Stomach (tissue), 4 donors: ENCODE measurements at regions not wholly inside any gene's neighbourhood (a gene's known extent, or its start where the extent isn't known, plus 50 kb on each side); places are given as distances from the start of the nearest gene placed in this dataset.

Experiments
- POLR2AphosphoS5 ChIP-seq, 3 donors: sonication (generic); formaldehyde crosslinking; IDR thresholded peaks; one replicate each; pipeline ENCODE4 v1.6.1; 2016; ENCODE audit warnings: antibody characterized with exemption in 3 of 3
- TF ChIP-seq, protein P1 (sequence below), 7 experiments: fragments of 450-650 bp in 4 of 7; fragments of 200-600 bp in 3 of 7; sonication (generic) in 3 of 7; IDR thresholded peaks; one replicate each; pipeline ENCODE4 v1.5.1; 2016 to 2019; ENCODE audit warnings: antibody characterized with exemption in 7 of 7, control low read depth in 2 of 7, mild to moderate bottlenecking in 1 of 7

DNA sequence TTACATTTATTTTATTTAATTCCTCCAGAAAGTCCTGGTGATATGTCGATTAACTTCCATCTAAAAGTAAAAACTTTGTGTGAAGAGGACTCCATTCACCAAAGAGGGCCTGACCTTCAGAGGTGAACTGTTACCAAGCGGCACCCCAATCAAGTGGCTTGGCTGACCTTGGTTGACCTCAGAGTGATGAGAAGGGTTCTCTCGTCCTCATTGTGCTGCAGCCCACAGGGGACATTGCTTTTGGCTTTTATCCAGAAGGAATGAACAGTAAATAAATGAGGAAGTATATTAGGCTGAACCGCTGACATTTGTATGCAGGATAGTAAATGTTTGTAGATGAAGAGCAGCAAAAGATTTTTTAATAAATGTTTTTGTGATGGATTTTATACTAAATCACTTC, 172.4 kb upstream of the MKI67 start:
- TF ChIP-seq, protein P1, sequence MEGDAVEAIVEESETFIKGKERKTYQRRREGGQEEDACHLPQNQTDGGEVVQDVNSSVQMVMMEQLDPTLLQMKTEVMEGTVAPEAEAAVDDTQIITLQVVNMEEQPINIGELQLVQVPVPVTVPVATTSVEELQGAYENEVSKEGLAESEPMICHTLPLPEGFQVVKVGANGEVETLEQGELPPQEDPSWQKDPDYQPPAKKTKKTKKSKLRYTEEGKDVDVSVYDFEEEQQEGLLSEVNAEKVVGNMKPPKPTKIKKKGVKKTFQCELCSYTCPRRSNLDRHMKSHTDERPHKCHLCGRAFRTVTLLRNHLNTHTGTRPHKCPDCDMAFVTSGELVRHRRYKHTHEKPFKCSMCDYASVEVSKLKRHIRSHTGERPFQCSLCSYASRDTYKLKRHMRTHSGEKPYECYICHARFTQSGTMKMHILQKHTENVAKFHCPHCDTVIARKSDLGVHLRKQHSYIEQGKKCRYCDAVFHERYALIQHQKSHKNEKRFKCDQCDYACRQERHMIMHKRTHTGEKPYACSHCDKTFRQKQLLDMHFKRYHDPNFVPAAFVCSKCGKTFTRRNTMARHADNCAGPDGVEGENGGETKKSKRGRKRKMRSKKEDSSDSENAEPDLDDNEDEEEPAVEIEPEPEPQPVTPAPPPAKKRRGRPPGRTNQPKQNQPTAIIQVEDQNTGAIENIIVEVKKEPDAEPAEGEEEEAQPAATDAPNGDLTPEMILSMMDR (IDR thresholded peaks at IDR 0.05), result no peak
- TF ChIP-seq POLR2AphosphoS5 (IDR thresholded peaks at IDR 0.05), result no peak
